ENCODE measurements at regions not wholly inside any gene's neighbourhood (a gene's known extent, or its start where the extent isn't known, plus 50 kb on each side); places are given as distances from the start of the nearest gene placed in this dataset.

- TF ChIP-seq CTCF (conservative IDR thresholded peaks at IDR 0.05; ENCODE audit: low read depth, low read length): no peak
- no peak for TF ChIP-seq EZH2 (IDR thresholded peaks at IDR 0.05; ENCODE audit: borderline replicate concordance, low read depth, low read length, poor library complexity, severe bottlenecking)
Measured at GRCh38 chr5:42881416-42882117, 69.9 kb upstream of the SELENOP start.
